ENCODE measurements at regions not wholly inside any gene's neighbourhood (a gene's known extent, or its start where the extent isn't known, plus 50 kb on each side); places are given as distances from the start of the nearest gene placed in this dataset.

GRCh38 chr17:77564278-77564920 is 394.1 kb upstream of the TNRC6C start:
- TF ChIP-seq, protein P1, sequence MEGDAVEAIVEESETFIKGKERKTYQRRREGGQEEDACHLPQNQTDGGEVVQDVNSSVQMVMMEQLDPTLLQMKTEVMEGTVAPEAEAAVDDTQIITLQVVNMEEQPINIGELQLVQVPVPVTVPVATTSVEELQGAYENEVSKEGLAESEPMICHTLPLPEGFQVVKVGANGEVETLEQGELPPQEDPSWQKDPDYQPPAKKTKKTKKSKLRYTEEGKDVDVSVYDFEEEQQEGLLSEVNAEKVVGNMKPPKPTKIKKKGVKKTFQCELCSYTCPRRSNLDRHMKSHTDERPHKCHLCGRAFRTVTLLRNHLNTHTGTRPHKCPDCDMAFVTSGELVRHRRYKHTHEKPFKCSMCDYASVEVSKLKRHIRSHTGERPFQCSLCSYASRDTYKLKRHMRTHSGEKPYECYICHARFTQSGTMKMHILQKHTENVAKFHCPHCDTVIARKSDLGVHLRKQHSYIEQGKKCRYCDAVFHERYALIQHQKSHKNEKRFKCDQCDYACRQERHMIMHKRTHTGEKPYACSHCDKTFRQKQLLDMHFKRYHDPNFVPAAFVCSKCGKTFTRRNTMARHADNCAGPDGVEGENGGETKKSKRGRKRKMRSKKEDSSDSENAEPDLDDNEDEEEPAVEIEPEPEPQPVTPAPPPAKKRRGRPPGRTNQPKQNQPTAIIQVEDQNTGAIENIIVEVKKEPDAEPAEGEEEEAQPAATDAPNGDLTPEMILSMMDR (IDR thresholded peaks at IDR 0.05; ENCODE audit: insufficient read depth, low read length, poor library complexity, severe bottlenecking): no peak
- TF ChIP-seq EZH2phosphoT487 (conservative IDR thresholded peaks at IDR 0.05; ENCODE audit: low read length): no peak

GRCh38 chr17:77565166-77565565 is 393.3 kb upstream of the TNRC6C start:
- Histone ChIP-seq H4K20me1 (ENCODE audit: low read depth, low read length) (no peaks in the 10 kb centered on the region), H3K27me3 (ENCODE audit: low read length) (no peaks in the 10 kb centered on the region)

More at GRCh38 chr17:77564278-77564920, 394.1 kb upstream of the TNRC6C start:
- Histone ChIP-seq H3K9ac (ENCODE audit: low read length) (no peak overlapping the region), H3K79me2 (ENCODE audit: insufficient read depth, low read length) (no peaks in the 10 kb centered on the region), H3K4me3 (ENCODE audit: insufficient read depth, low read length, poor library complexity, severe bottlenecking) (no peak overlapping the region), H3K27ac (ENCODE audit: low read depth, low read length) (no peak overlapping the region), H4K20me1 (ENCODE audit: low read depth, low read length) (no peaks in the 10 kb centered on the region), H3K27me3 (ENCODE audit: low read length) (no peaks in the 10 kb centered on the region), H3K4me2 (ENCODE audit: low read depth, low read length, poor library complexity, severe bottlenecking) (no peak overlapping the region), H3K9me3 (ENCODE audit: insufficient read depth, low read length) (no peaks in the 10 kb centered on the region), H3F3A (ENCODE audit: insufficient read depth) (no peaks in the 10 kb centered on the region), H3K36me3 (ENCODE audit: low read length) (no peaks in the 10 kb centered on the region), H3K9me2 (replicated peaks; ENCODE audit: insufficient read depth, low read length) (no peaks in the 10 kb centered on the region), H2AFZ (ENCODE audit: low read depth, low read length, severe bottlenecking) (no peak overlapping the region)

GRCh38 chr17:77566151-77566550 is 392.4 kb upstream of the TNRC6C start:
- Histone ChIP-seq H3K27me3 (ENCODE audit: low read length) (no peaks in the 10 kb centered on the region), H4K20me1 (ENCODE audit: low read depth, low read length) (no peaks in the 10 kb centered on the region), H2AFZ (ENCODE audit: low read depth, low read length, severe bottlenecking) (no peak overlapping the region), H3K9me2 (replicated peaks; ENCODE audit: insufficient read depth, low read length) (no peaks in the 10 kb centered on the region), H3K9ac (ENCODE audit: low read length) (no peak overlapping the region), H3K36me3 (ENCODE audit: low read length) (no peaks in the 10 kb centered on the region), H3K4me2 (ENCODE audit: low read depth, low read length, poor library complexity, severe bottlenecking) (no peak overlapping the region), H3K9me3 (ENCODE audit: insufficient read depth, low read length) (no peaks in the 10 kb centered on the region), H3K27ac (ENCODE audit: low read depth, low read length) (no peak overlapping the region), H3F3A (ENCODE audit: insufficient read depth) (no peaks in the 10 kb centered on the region), H3K79me2 (ENCODE audit: insufficient read depth, low read length) (no peaks in the 10 kb centered on the region), H3K4me3 (ENCODE audit: insufficient read depth, low read length, poor library complexity, severe bottlenecking) (no peak overlapping the region)
- TF ChIP-seq, protein P1 (IDR thresholded peaks at IDR 0.05; ENCODE audit: insufficient read depth, low read length, poor library complexity, severe bottlenecking): no peak
- no peak for TF ChIP-seq EZH2phosphoT487 (conservative IDR thresholded peaks at IDR 0.05; ENCODE audit: low read length)

More at GRCh38 chr17:77565166-77565565, 393.3 kb upstream of the TNRC6C start:
- no peak for TF ChIP-seq EZH2phosphoT487 (conservative IDR thresholded peaks at IDR 0.05; ENCODE audit: low read length)
- TF ChIP-seq, protein P1 (IDR thresholded peaks at IDR 0.05; ENCODE audit: insufficient read depth, low read length, poor library complexity, severe bottlenecking): no peak
- no peaks in the 10 kb centered on the region for H3K9me2 ChIP-seq (replicated peaks; ENCODE audit: insufficient read depth, low read length)
- no peak overlapping the region for H3K4me3 ChIP-seq (ENCODE audit: insufficient read depth, low read length, poor library complexity, severe bottlenecking)
- no peaks in the 10 kb centered on the region for H3K36me3 ChIP-seq (ENCODE audit: low read length)
- H3K27ac ChIP-seq (ENCODE audit: low read depth, low read length): no peak overlapping the region
- no peaks in the 10 kb centered on the region for H3K79me2 ChIP-seq (ENCODE audit: insufficient read depth, low read length)
- H3K4me2 ChIP-seq (ENCODE audit: low read depth, low read length, poor library complexity, severe bottlenecking): no peak overlapping the region
- H2AFZ ChIP-seq (ENCODE audit: low read depth, low read length, severe bottlenecking): no peak overlapping the region
- H3K9ac ChIP-seq (ENCODE audit: low read length): no peak overlapping the region
- H3F3A ChIP-seq (ENCODE audit: insufficient read depth): no peaks in the 10 kb centered on the region
- no peaks in the 10 kb centered on the region for H3K9me3 ChIP-seq (ENCODE audit: insufficient read depth, low read length)
